SK-N-SH (cell line): ENCODE measurements at regions not wholly inside any gene's neighbourhood (a gene's known extent, or its start where the extent isn't known, plus 50 kb on each side); places are given as distances from the start of the nearest gene placed in this dataset.

ENCODE experiments used
- CTCF ChIA-PET: fragments of 300-600, 350-600 bp; formaldehyde crosslinking; extraction: SDS; loops from one replicate; lab custom pipeline; 2021; lab: Yijun Ruan, JAX
- POLR2A ChIA-PET: fragments of 350-600 bp; sonication (Branson Sonifier 250); formaldehyde crosslinking; extraction: SDS; loops from one replicate; lab custom pipeline; 2020; ENCODE audit warnings: antibody characterized with exemption, inconsistent platforms; lab: Yijun Ruan, JAX
- DNase-seq: peaks from one replicate; pipeline ENCODE4 v3.0.0; 2012
- H2AFZ ChIP-seq: fragments of 200-600 bp; sonication (generic); 2 replicates; pipeline ENCODE4 v1.8.1; 2016; ENCODE audit warnings: antibody characterized with exemption, mild to moderate bottlenecking, low read depth
- H3F3A ChIP-seq: fragments of 200-600 bp; sonication (generic); replicated peaks from 2 replicates; pipeline ENCODE3; 2016; ENCODE audit warnings: antibody characterized with exemption, mild to moderate bottlenecking; ENCODE audit not compliant: insufficient read depth
- H3K27ac ChIP-seq, 2 experiments: fragments of 200-500 bp in 1 of 2; fragments of 200-600 bp in 1 of 2; sonication (Bioruptor generic) in 1 of 2; sonication (generic), shearing (Covaris generic) in 1 of 2; 2 replicates each; pipeline versions ENCODE4 v1.5.1 to v1.6.1; 2014 to 2016; ENCODE audit warnings: low read depth in 2 of 2, inconsistent platforms in 1 of 2, low read length in 1 of 2, mild to moderate bottlenecking in 1 of 2, mixed read lengths in 1 of 2
- H3K27me3 ChIP-seq: fragments of 200-600 bp; sonication (generic), shearing (Covaris generic); 2 replicates; pipeline ENCODE4 v1.6.1; 2016; ENCODE audit warnings: mixed run types; ENCODE audit not compliant: insufficient read depth
- H3K36me3 ChIP-seq, 2 experiments: fragments of 200-500 bp in 1 of 2; fragments of 200-600 bp in 1 of 2; sonication (Bioruptor generic) in 1 of 2; sonication (generic) in 1 of 2; replicated peaks in 1 of 2; 2 replicates each; pipeline versions ENCODE3 to v1.5.1; 2014 to 2016; ENCODE audit warnings: low read length in 1 of 2, mild to moderate bottlenecking in 1 of 2; ENCODE audit not compliant: insufficient read depth in 2 of 2, control insufficient read depth in 1 of 2
- H3K4me1 ChIP-seq, 2 experiments: fragments of 200-500 bp in 1 of 2; fragments of 200-600 bp in 1 of 2; sonication (Bioruptor generic) in 1 of 2; sonication (generic), shearing (Covaris generic) in 1 of 2; 2 replicates each; pipeline versions ENCODE4 v1.5.1 to v1.6.1; 2014 to 2016; ENCODE audit warnings: low read depth in 1 of 2, low read length in 1 of 2, mixed run types in 1 of 2; ENCODE audit not compliant: insufficient read depth in 2 of 2, control insufficient read depth in 1 of 2
- H3K4me2 ChIP-seq: fragments of 200-600 bp; sonication (generic), shearing (Covaris generic); 2 replicates; pipeline ENCODE4 v1.6.1; 2017; ENCODE audit warnings: mixed run types
- H3K4me3 ChIP-seq, 2 experiments: fragments of 200-500 bp in 1 of 2; fragments of 200-600 bp in 1 of 2; sonication (Bioruptor generic) in 1 of 2; sonication (generic), shearing (Covaris generic) in 1 of 2; 2 replicates each; pipeline versions ENCODE4 v1.5.1 to v1.8.1; 2014 to 2016; ENCODE audit warnings: low read depth in 2 of 2, inconsistent platforms in 1 of 2, low read length in 1 of 2, mild to moderate bottlenecking in 1 of 2, mixed read lengths in 1 of 2, moderate library complexity in 1 of 2
- H3K79me2 ChIP-seq: fragments of 200-600 bp; sonication (generic); 2 replicates; pipeline ENCODE4 v1.8.1; 2017; ENCODE audit warnings: mild to moderate bottlenecking; ENCODE audit not compliant: insufficient read depth
- H3K9ac ChIP-seq: fragments of 200-600 bp; sonication (generic); 2 replicates; pipeline ENCODE4 v1.6.1; 2017; ENCODE audit warnings: mixed run types
- H3K9me2 ChIP-seq: fragments of 200-600 bp; sonication (generic); 2 replicates; pipeline ENCODE4 v1.6.1; 2017; ENCODE audit warnings: mixed run types
- H3K9me3 ChIP-seq: fragments of 200-600 bp; sonication (generic); 2 replicates; pipeline ENCODE4 v1.6.1; 2017; ENCODE audit warnings: mixed run types, mild to moderate bottlenecking, moderate library complexity
- H4K20me1 ChIP-seq: fragments of 200-600 bp; sonication (generic); 2 replicates; pipeline ENCODE4 v1.6.1; 2017; ENCODE audit warnings: mild to moderate bottlenecking, mixed run types; ENCODE audit not compliant: insufficient read depth
- ELF1 ChIP-seq: IDR thresholded peaks from 2 replicates; pipeline ENCODE4 v1.4.0; 2012
- EZH2phosphoT487 ChIP-seq: fragments of 200-600 bp; sonication (generic); IDR thresholded peaks from 2 replicates; pipeline ENCODE4 v1.6.1; 2017; ENCODE audit warnings: low read depth, mixed run types, mild to moderate bottlenecking, antibody characterized with exemption, moderate library complexity, borderline replicate concordance
- FOSL2 ChIP-seq: IDR thresholded peaks from 2 replicates; pipeline ENCODE4 v1.4.0; 2012; ENCODE audit warnings: low read depth, mild to moderate bottlenecking, moderate library complexity, borderline replicate concordance
- FOXJ3 ChIP-seq: sonication (generic); formaldehyde crosslinking; IDR thresholded peaks from 2 replicates; pipeline ENCODE4 v1.5.1; 2020; ENCODE audit warnings: mild to moderate bottlenecking, missing genetic modification reagents
- FOXM1 ChIP-seq: IDR thresholded peaks from 2 replicates; pipeline ENCODE4 v1.4.0; 2012; ENCODE audit warnings: low read depth, mild to moderate bottlenecking
- MAX ChIP-seq: IDR thresholded peaks from 2 replicates; pipeline ENCODE4 v1.4.0; 2012; ENCODE audit warnings: low read depth
- NRF1 ChIP-seq: IDR thresholded peaks from 2 replicates; pipeline ENCODE4 v1.6.1; 2012; ENCODE audit warnings: low read depth, mild to moderate bottlenecking, low read length
- RAD21 ChIP-seq: IDR thresholded peaks from 2 replicates; pipeline ENCODE4 v1.6.1; 2012; ENCODE audit warnings: mild to moderate bottlenecking, low read length
- RCOR1 ChIP-seq: fragments of 150-350 bp; IDR thresholded peaks from 2 replicates; pipeline ENCODE4 v1.6.1; 2017; ENCODE audit warnings: antibody characterized with exemption, low read length
- RFX5 ChIP-seq: IDR thresholded peaks from 2 replicates; pipeline ENCODE4 v1.6.1; 2012; ENCODE audit warnings: mild to moderate bottlenecking, improper control_type of control experiment, low read length
- SIN3A ChIP-seq: IDR thresholded peaks from 2 replicates; pipeline ENCODE4 v1.6.1; 2012; ENCODE audit warnings: low read depth, mild to moderate bottlenecking, low read length, moderate library complexity, borderline replicate concordance
- SMC3 ChIP-seq: IDR thresholded peaks from 2 replicates; pipeline ENCODE4 v1.6.1; 2012; ENCODE audit warnings: low read depth, low read length, improper control_type of control experiment
- TAF1 ChIP-seq: IDR thresholded peaks from 2 replicates; pipeline ENCODE4 v1.6.1; 2012; ENCODE audit warnings: low read depth, mild to moderate bottlenecking, low read length, moderate library complexity, borderline replicate concordance
- TCF12 ChIP-seq: IDR thresholded peaks from 2 replicates; pipeline ENCODE4 v1.4.0; 2012
- TEAD4 ChIP-seq: IDR thresholded peaks from 2 replicates; pipeline ENCODE4 v1.4.0; 2012; ENCODE audit warnings: mild to moderate bottlenecking, borderline replicate concordance; ENCODE audit not compliant: insufficient read depth
- USF2 ChIP-seq: fragments of 150-350 bp; IDR thresholded peaks from 2 replicates; pipeline ENCODE4 v1.6.1; 2017; ENCODE audit warnings: antibody characterized with exemption, low read length, low read depth, borderline replicate concordance
- ZBTB33 ChIP-seq: IDR thresholded peaks from 2 replicates; pipeline ENCODE4 v1.4.0; 2012; ENCODE audit warnings: low read depth, borderline replicate concordance
- whole genome bisulfite sequencing: methylation state at CpG from one replicate; pipeline ENCODE4 v1.1.6; 2017; ENCODE audit warnings: low lambda C conversion rate; 5-methylcytosine and 5-hydroxymethylcytosine counted together
- TF ChIP-seq, protein P1 (sequence below): IDR thresholded peaks from 2 replicates; pipeline ENCODE4 v1.4.0; 2012; ENCODE audit warnings: low read depth, borderline replicate concordance
- TF ChIP-seq, protein P2 (sequence below): IDR thresholded peaks from 2 replicates; pipeline ENCODE4 v1.6.1; 2012; ENCODE audit warnings: mild to moderate bottlenecking, low read depth, low read length, moderate library complexity

DNA sequence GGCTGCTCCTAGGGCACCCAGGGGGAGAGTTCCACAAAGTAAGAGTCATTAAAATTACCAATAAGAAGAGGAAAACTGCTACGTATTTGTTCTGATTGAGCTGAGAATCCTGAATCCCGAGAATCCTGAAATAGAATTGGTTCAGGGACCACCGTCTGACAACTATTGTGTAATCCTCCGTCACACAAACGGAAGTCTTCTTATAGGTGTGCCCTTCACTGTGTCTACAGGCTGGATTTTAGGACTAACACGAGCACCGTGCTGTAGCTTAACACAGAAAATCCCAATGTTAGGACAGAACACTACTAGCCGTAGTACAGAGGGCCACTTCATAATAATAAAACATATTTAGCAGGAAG is 50.6 kb upstream of the RNF182 start:
- peak overlapping the region; percentile 38 to 62 for H3K4me3 ChIP-seq
- peaks cover 0 to 10% of the 10 kb centered on the region in 2 experiments; a peak in 1 of 4 replicates for H3K4me1 ChIP-seq
- peak overlapping the region; percentile 75 for H3K4me2 ChIP-seq
- H3K27ac ChIP-seq = no peak overlapping the region
- no peaks in the 10 kb centered on the region for H3K9me2 ChIP-seq
- DNase-seq = no peak
- ChIA-PET CTCF (interaction anchor here (0.6 to 2.1 kb wide), 30 partner anchors 9 to 1599 kb away, joined by 3 to 16 read pairs (median 4); partner anchors contain the start of gene MCUR1), POLR2A (no interaction called here)
- H3K27me3 ChIP-seq = no peaks in the 10 kb centered on the region
- 96% methylated on average over 8 of the region's 8 CpGs for WGBS
- no peaks in the 10 kb centered on the region for H3K9me3 ChIP-seq
- H3K36me3 ChIP-seq = no peaks in the 10 kb centered on the region
- no peak overlapping the region for H3K9ac ChIP-seq
- no peaks in the 10 kb centered on the region for H4K20me1 ChIP-seq
- no peaks in the 10 kb centered on the region for H3K79me2 ChIP-seq
- no peaks in the 10 kb centered on the region for H3F3A ChIP-seq
- peak overlapping the region; percentile 70; the same call in 1 of the 2 replicates for H2AFZ ChIP-seq
- TF ChIP-seq ELF1 (no peak), USF2 (no peak), FOXJ3 (CRISPR knock-in tag) (no peak), FOXM1 (no peak), TEAD4 (no peak), TCF12 (no peak), EZH2phosphoT487 (no peak), RCOR1 (no peak), RAD21 (no peak), SMC3 (no peak), RFX5 (no peak), MAX (no peak), NRF1 (no peak), TAF1 (no peak), SIN3A (no peak), FOSL2 (no peak), ZBTB33 (no peak)
- TF ChIP-seq, protein P1, sequence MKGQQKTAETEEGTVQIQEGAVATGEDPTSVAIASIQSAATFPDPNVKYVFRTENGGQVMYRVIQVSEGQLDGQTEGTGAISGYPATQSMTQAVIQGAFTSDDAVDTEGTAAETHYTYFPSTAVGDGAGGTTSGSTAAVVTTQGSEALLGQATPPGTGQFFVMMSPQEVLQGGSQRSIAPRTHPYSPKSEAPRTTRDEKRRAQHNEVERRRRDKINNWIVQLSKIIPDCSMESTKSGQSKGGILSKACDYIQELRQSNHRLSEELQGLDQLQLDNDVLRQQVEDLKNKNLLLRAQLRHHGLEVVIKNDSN = no peak
- TF ChIP-seq, protein P2, sequence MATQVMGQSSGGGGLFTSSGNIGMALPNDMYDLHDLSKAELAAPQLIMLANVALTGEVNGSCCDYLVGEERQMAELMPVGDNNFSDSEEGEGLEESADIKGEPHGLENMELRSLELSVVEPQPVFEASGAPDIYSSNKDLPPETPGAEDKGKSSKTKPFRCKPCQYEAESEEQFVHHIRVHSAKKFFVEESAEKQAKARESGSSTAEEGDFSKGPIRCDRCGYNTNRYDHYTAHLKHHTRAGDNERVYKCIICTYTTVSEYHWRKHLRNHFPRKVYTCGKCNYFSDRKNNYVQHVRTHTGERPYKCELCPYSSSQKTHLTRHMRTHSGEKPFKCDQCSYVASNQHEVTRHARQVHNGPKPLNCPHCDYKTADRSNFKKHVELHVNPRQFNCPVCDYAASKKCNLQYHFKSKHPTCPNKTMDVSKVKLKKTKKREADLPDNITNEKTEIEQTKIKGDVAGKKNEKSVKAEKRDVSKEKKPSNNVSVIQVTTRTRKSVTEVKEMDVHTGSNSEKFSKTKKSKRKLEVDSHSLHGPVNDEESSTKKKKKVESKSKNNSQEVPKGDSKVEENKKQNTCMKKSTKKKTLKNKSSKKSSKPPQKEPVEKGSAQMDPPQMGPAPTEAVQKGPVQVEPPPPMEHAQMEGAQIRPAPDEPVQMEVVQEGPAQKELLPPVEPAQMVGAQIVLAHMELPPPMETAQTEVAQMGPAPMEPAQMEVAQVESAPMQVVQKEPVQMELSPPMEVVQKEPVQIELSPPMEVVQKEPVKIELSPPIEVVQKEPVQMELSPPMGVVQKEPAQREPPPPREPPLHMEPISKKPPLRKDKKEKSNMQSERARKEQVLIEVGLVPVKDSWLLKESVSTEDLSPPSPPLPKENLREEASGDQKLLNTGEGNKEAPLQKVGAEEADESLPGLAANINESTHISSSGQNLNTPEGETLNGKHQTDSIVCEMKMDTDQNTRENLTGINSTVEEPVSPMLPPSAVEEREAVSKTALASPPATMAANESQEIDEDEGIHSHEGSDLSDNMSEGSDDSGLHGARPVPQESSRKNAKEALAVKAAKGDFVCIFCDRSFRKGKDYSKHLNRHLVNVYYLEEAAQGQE = no peak
- TF ChIP-seq, all 33 proteins: peak for 0
